HG02610 (cell line): ENCODE measurements at regions not wholly inside any gene's neighbourhood (a gene's known extent, or its start where the extent isn't known, plus 50 kb on each side); places are given as distances from the start of the nearest gene placed in this dataset.

ENCODE experiments used
- ATAC-seq: cut with Tn5 transposase; IDR thresholded peaks from one replicate; pipeline ENCODE4 v1.9.1; 2021; ENCODE audit warnings: mild to moderate bottlenecking, moderate library complexity; ENCODE audit not compliant: unreplicated experiment

- no peak for ATAC-seq
Measured at GRCh38 chr9:115250621-115251032, 132.7 kb upstream of the TNC start.

- no peak for ATAC-seq
Measured at GRCh38 chr9:115254287-115255180, 136.6 kb upstream of the TNC start.

GRCh38 chr9:115261656-115262081 lies 143.7 kb upstream of the TNC start:
- no peak for ATAC-seq

GRCh38 chr9:115262477-115262876 lies 144.5 kb upstream of the TNC start:
- ATAC-seq, result no peak

GRCh38 chr9:115262952-115263351 lies 145.0 kb upstream of the TNC start:
- ATAC-seq, result no peak

DNA sequence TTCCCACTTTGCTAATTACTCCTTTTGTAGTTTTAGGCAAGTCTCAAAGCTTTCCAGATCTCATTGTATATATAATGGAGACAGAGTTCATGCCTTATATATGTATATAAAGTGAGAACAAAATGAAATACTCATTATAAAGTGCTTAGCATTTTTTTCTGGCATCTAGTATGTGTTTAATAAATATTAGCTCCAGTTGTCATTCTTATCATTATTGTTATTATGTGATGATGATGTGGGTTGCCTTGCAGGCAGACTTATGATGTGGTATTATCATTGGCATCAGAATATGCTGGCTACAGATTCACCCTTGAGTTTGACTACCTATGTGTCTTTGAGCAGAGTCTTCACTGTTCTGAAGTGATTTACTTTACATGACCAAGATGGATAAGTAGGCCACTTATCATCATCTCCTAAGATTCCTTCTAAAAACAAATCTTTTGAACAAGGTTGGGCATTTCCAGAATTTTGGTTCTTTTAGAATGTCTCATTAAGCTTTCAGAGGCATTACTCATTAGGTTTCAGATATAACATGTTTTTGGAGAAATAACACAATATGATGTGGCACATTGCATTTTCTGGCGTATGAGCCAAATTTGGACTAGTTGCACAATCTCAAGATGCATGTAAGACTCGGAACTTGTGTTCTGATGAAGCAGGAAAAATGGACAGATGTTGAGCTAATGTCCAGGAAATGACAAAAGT lies 145.6 kb upstream of the TNC start:
- ATAC-seq, result no peak

DNA sequence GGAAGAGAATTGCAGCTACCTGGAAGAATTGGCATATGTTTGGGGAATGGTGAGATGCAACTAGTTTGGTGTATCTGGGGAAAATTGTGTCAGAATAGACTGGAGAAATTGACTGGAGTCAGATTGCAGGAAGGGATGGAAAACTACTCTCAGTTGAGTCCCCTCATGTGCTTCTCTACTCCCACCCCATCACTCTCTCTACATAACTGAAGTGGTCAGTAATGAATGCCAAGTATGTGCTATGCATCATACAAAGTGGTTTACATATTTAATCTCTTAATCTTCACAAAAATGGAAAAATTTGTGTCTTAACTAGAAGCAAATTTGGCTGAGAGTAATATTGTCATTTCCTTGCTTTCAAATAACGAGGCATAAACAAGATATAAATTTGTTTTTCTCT lies 146.4 kb upstream of the TNC start:
- ATAC-seq, result no peak

GRCh38 chr9:115267790-115268189 lies 149.8 kb upstream of the TNC start:
- ATAC-seq, result no peak

DNA sequence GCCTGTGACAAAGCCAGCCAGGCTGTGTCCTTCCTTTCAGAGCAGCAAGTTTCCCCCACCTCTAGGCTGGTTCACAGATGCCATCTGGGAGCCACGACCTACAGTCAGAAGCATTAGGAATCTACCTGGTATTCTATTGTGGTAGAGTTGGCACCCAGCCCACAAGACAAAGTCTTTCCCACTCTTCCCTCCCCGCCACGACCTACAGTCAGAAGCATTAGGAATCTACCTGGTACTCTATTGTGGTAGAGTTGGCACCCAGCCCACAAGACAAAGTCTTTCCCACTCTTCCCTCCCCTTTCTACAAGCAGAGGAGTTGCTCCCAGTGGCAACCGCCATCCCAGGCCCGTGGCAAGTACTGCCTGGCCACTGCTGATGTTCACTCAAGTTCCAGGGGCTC lies 157.8 kb upstream of the TNC start:
- ATAC-seq, result no peak

GRCh38 chr9:115276621-115277020 lies 158.7 kb upstream of the TNC start:
- no peak for ATAC-seq

- no peak for ATAC-seq
Measured at GRCh38 chr9:115277301-115277700, 159.3 kb upstream of the TNC start.

GRCh38 chr9:115278326-115279035 lies 160.5 kb upstream of the TNC start:
- ATAC-seq, result peak; percentile 83

DNA sequence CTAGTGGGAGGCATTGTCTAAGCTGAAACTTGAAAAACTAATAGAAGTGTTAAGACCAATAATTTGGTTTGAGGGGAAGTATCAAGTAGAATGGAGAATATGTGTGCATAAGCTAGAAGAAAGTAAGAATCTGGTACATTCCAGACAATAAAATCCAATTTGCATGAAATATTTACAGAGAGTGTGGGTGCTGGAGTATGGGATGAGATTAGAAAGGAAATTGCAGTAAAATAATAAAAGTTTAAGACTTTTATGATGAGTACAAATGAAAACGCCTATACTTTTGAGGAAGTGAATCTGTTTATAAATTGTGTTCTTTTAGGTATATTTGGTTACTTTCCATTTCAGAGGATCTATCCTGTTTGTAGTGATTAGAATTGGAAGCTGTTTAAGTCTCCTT lies 165.4 kb upstream of the TNC start:
- ATAC-seq, result no peak

GRCh38 chr9:115285836-115286235 lies 167.9 kb upstream of the TNC start:
- ATAC-seq, result no peak

DNA sequence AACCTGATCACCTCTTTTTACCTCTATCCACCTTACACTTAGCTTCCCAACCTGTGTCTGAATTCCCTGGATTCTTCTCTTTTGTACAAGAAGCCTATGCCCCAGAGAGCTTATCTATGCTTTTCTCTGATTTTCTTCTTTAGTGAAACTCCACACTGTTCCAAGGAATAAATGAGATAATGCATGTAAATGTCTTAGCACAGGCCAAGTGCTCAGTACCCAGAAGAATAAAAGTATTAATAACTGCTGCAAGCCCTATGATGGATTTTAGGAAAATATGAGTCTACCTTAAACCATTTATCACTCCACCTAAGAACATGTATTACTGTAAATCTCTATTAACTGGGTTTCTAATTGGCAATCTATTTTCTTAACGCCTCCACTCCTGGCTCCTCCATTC lies 168.5 kb upstream of the TNC start:
- no peak for ATAC-seq

- ATAC-seq, result no peak
Measured at GRCh38 chr9:115289757-115290208, 171.8 kb upstream of the TNC start.

DNA sequence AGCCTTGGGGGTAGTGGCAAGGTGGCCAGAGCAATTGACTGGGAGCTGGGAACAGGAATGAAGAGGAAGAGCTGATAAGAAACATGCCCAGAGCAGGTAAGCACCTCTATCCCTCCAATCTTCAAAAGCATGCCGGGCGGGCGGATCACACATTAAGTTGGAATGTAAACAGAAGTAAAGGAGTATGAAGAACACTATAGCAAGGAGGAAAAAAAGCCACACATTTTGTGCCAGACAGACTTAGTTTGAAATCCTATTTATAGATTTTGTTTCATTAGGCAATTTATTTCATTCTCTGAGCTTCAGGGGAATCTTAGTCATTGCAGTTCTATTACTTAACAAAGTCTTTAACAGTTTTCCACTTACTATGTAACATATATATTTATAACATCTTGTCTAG lies 173.9 kb upstream of the TNC start:
- no peak for ATAC-seq

DNA sequence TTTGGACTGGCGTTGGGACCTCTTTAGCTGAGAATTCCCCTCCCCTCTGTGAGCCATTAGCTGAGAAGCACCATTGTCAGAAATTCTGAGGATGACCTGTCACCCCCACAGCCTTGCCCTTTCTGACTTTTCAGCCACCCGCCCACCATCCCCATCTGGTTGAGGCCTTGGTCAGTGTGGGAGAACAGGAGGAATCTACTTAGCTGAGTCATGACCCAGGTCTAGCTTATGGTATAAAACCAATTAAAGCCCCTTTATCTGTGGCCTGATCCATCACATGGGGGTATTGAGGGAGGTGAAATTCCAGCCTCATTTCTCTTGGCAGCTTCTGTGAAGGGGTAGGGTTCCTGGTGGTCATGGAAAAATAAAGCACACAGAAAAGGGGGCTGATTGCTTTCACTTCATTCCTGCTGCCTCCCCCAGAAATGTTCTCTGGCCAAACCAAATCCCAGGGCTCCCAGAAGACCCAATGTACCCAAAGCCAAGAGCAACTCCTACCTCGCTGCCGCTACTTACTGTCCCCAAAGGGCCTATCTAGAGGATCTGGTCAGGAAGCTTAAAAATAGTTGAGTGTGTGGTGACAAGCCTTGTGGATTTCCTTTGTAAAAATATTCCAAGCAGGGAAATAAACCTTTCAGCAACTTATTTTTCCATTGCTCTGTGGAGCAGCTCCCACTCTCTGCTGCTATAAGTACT lies 174.8 kb upstream of the TNC start:
- no peak for ATAC-seq

- ATAC-seq, result no peak
Measured at GRCh38 chr9:115295734-115296133, 177.8 kb upstream of the TNC start.

DNA sequence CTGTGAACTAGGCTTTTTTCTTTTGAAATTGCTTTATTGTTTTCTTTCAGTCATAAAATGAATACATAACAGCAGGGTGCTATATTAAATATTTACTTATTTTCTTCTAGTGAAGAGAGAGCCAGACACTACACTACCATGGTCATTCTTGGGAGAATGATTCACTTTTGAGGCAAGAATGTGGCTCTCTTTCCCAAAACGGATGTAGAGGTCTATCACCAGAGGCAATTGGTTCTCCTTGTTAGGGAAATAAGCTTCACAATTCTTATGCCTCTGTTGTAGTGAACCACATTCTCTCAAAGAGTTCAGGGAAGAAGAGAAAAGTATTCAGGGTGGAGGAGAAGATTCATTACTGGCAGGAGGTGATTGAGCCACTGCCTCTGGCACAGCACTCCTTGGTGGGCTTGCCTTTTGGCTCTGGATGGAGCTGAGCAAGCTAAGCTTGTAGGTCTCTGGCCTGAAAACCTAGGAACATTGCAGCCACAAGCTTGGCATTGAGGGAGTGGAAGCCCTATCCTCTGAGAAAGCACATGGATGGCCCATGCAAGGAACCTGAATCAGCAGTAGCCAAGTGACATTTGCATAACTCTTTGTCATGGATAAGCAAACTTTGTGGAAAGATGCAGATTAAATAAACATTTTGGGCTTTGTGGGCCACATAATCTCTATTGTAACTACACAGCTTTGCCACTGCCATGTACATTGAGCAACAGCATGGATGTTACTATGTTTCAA lies 179.0 kb upstream of the TNC start:
- no peak for ATAC-seq
